Activated naive CD8-positive, alpha-beta T cell treated with anti-CD3 and anti-CD28 coated beads, Interleukin-2, amount 50 U/mL, for 16 hours (primary cell): ENCODE measurements at regions not wholly inside any gene's neighbourhood (a gene's known extent, or its start where the extent isn't known, plus 50 kb on each side); places are given as distances from the start of the nearest gene placed in this dataset.
"Not testable (repeated sequence)": the region's sequence is repeated elsewhere in the genome, so short reads cannot be mapped to it uniquely, and the experiment has no call there.

Experiments
- DNase-seq: peaks from one replicate; pipeline ENCODE4 v3.0.0-alpha.2; 2020; ENCODE audit warnings: low read depth, low spot score

DNA sequence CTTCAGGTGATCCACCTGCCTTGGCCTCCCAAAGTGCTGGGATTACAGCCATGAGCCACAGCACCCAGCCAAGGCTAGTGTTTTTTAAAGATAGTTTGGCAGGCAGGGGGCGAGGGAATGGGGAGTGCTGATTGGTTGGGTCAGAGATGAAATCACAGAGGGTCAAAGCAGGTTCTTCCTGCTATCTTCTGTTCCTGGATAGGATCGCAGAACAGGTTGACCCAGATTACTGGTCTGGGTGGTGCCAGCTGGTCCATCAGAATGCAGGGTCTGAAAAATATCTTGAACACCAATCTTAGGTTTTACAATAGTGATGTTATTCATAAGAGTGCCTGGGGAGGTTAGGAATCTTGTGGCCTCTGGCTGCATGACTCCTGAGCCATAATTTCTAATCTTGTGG lies 272.2 kb downstream of the CD83 start:
- DNase-seq = not testable (repeated sequence)

DNA sequence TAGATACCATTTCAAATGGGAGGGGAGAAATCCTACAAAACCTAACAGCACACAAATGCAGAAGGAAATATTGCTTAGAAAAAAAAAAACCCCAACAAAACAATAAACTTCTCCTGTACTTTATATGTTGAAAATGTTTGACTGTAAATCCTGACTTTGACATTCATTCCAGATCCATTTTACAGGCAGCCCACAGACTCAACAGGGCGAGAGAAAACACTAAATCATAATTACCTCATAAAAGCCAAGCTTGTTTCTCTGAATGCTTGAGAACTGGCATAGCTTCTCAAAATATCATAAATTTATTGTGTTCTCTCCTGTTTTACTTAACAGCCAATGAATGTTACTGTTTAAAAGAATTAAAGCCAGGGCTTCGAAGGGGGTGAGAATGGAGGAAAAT lies 273.2 kb downstream of the CD83 start:
- no peak for DNase-seq

DNA sequence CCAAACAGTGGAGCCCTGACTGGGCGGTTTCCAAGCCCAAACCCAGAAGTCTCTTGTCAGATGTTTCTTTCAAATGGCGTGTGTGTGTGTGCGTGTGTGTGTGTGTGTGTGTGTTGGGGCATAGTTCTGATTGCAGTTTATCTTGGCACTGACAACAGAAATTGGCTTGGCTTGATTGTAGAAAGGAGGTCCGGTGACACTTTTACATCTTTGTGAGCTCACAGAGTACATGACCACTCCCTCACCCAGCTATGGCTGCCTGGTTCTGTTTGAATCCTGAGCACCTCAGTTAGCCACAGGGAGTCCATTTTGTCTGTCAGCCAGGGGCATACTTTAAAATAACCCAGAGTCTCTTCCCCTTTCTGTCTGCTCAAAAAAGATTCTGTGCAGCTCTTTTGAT lies 276.3 kb downstream of the CD83 start:
- DNase-seq = no peak

DNA sequence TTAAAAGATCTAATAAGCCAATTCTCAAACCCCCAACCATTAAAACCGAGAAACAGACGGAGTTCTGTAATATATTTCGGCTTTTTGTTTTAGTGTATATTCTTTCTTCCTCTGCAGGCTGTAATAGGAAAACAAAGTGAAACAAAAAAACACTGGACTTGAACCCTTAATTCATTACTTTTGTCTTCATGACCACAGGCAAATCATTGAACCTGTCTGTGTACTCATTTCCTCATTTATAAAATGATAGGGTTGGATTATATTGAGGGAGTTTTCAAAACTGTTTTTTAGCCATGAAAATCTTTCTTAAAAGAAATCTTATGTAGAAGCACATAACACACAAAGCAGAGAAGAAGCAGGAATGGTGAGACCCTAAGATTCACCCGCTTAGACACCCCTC lies 278.8 kb downstream of the CD83 start:
- no peak for DNase-seq

DNA sequence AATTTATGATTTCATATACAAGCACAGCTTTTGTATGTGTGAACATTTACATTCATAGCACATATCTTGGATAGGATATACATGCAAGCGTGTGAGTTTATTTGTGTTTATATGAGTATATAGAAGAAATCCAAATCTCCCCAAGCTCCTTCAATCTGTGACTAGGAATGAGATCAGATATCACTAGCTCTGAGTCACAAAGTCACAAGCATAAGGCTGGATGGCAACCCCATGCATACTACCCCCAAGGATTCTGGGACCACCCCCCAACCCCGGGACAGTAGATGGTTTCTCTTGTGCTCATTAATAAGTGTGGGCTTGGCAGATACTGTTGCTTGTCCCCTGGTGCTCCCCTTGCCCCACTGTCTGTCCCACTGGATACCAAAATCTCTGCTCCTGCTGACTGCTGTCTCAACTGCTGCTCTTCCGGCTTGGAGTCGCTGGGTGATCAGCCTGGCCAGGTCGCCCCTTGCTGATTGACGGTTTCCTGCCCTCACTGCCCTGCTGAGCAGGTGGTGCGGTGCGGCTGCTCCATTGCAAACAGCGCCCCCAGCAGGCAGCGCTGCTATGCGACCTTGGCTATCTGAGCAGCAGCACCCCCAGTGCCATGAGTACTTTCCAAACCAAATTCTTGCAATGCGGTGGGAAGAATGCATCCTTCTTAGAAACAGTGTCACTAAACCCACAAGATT lies 279.4 kb downstream of the CD83 start:
- DNase-seq = no peak

DNA sequence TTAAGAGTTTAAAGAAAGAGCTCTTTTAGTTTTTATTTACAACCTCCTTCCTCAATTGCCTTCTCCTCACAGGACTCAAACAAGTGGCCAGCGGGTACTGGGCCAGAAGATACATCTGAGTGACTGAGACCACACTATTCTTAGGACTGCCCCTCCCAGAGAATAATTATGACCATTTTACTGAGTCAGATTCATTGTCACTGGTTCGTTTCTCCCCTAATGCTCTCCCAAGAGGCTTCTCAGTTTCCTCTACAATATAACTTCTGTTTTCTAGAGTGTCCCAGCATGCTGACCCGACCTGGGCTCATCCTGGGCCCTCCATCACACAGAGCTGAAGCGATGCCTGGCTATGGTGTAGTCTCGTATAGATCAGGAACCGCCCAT lies 279.9 kb downstream of the CD83 start:
- no peak for DNase-seq

DNA sequence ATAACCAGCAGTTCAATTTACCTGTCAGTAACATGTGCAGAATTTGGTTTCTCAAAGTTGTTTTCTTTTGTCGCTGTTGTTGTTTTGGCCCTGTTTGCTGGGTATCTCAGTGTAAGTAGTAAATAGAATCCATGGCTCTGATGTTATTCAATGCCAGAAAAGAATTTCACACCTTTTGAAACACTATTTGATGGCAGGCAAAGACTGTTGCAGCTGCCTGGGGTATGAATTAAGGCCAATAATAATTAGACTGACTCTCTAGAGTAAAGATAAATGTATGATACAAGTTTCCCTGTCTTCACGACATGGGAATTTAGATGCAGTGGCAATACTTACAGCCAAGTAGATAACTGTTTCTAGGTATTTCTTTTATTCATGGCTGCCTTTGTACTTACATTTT lies 281.4 kb downstream of the CD83 start:
- no peak for DNase-seq

DNA sequence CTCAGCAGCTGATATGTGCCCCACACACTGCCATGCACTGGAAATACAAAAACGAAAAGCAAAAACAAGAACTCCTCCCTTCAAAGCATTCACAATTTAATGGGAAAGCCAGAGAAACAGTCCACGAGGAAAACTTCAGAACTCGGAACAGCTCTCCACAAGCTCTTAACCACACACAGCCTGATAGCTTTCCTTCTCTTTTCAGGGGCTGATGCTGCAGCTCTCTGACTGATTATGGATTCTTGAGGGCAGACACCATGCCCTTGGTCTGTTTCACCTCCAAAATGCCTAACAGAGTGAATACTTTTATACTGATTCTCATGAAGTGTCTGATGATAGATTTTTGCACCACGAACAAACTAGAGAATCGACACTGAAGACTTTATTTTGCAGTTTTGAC lies 282.1 kb downstream of the CD83 start:
- no peak for DNase-seq

DNA sequence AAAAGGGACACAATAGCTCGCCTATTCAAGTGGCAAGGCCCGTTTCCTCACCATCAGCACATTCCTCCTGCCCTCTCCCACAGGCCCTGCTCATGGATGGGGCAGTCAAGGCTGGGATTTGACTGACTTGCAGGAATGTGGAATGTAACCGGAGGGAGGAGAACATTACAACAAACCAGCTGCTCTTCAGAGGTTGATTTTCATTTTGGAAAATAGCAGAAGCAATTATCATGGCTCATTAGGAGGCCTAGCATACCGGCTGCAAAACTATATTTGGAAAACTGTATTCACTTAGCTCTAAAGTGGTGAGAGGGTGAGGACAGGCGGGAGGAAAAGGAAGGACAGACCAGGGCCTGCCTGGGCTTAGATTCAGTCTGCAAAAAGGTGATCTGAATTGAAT lies 283.7 kb downstream of the CD83 start:
- DNase-seq = no peak

DNA sequence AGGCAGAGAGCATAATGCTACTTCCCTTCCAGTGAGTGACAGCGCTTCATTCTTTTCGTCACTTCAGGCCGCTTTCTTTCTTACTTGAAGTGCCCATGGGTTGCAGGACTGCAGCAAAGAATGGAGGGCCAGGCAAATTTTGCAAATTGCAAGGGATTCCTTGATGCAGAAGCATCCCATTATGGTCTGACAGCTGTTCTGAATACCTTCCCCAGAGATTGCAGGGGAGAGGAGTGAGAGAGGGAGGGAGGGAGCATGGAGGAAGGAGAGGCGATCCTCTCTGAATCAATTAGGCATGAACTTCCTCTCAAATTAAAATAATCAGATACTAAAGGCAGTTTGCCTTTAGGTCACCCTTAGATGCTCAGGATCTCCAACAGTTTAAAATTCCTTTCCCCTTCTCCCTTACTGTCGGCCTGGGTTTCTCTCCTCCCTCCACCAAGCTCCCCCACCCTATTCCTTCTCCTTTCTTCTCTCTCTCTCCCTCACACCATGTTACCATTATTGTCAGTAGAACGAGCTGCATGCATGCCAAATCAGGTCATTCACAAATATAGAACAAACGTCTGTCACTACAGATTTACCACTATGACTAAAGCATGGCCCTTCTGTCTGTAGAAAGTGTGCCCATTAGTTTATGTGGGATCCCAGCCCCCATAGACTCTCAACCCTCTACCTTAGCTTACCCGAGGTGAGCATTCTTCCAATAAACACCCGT lies 289.2 kb downstream of the CD83 start:
- no peak for DNase-seq

DNA sequence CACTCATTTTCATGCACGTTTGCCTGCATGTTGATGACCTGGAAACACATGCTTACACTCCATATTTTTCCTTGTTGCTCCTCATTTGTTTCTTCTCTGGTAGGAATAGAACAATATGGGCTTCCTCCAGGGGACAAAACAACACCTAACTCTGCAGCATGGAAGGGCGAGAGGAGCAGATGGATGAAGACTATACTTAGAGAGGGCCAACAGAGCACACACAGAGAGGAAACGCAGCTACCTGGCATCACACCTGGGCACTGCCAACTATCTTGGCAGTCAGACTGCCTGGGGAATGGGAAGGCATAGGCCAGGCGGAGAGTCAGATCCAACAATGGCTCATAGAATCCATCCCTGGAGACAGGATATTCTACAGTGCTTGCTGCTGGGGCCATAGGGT lies 290.9 kb downstream of the CD83 start:
- no peak for DNase-seq

DNA sequence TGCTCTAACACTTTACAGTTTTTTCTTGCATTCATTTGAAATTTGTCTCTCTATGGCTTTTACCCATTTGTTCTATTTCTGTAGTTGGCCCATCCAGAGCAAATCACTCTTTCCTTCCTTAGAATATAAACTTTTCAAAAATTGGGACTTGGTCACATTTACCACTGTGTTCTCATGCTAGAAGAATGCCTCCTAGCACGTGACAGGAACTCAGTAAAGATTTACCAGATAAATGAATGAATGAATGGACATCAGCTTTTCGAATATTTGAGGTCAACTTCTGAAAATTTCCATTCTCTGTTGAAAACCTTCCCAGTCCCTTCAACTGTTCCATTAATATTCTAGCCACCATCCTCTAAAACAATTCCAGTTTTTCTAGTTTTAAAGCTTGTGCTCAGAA lies 294.5 kb downstream of the CD83 start:
- no peak for DNase-seq

DNA sequence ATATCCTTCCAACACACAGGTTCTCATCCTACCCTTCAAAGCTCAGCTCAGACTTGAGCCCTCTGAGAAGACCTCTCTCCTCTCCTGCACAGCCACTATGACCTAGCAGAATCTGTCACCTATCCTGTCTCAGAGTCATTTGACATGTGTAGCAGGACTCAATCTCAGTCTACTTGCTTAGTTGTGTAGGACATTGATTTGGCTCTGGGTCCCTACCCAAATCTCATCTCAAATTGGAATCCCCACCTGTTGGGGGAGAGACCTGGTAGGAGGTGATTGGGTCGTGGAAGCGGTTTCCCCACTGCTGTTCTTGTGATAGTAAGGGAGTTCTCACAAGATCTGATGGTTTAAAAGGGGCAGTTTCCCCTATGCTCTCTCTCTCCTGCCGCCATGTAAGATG lies 297.9 kb downstream of the CD83 start:
- no peak for DNase-seq

DNA sequence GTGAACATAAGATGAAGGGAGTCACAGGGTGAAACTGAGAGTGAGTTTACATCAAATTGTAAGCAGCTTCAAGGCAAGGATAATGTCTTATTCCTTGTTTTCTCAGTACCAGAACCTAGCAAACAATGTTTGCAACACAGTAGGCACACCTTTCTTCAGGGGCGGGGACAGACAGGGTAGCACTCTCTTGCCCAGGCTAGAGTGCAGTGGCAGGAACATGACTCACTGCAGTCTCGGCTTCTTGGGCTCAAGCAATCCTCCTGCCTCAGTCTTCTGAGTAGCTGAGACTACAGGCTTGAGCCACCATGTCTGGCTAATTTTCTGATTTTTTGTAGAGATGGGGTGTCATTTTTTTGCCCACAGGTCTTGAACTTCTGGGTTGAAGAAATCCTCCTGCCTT lies 299.8 kb downstream of the CD83 start:
- no peak for DNase-seq

DNA sequence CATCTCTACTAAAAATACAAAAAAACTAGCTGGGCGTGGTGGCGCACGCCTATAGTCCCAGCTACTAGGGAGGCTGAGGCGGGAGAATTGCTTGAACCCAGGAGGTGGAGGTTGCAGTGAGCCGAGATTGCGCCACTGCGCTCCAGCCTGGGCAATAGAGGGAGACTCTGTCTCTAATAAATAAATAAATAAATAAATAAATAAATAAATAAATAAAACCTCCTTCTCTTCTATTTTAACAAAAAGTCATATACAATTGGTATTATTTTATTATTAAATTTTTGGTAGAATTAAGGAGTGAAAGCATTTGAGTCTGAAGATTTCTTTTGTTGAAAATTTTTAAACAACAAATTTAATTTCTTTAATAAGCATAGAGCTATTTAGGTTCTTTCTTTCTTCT lies 301.7 kb downstream of the CD83 start:
- DNase-seq = not testable (repeated sequence)

DNA sequence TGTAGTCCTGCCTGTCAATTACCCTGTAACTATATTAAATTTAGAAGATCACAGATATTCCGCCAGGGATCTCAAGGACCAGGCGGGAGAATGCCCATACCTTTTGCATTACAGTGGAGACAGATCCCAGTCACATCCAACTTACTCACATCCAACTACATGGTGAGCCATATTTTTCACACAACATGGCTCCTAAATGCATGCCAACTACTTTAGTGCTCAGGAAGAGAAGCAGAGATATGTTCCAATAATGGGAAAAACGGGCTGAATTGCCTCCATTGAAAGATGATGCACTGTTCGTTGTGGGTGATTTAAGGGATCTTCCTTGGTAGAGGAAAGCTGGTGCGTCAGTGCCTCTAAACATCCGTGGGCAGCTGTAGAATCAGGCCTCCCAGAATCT lies 304.5 kb downstream of the CD83 start:
- no peak for DNase-seq

DNA sequence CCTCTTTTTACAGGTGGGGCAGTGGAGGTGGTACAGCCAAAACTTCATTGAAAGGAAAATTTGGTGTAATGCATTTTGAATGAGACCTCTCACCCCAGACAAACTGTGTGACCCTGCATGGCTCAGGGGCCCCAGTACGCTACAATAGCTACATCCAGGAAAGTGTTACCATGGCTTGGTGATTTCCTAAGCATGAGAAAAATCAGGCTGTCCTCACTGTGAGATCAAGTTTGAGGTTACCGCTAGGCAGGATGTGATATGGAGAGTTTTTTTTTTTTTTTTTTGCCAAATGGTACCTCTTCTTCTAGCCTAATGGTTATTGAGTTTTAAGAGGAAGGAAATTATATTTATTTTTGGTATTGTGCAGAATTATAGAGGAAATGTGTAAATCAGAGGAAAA lies 305.3 kb downstream of the CD83 start:
- no peak for DNase-seq

DNA sequence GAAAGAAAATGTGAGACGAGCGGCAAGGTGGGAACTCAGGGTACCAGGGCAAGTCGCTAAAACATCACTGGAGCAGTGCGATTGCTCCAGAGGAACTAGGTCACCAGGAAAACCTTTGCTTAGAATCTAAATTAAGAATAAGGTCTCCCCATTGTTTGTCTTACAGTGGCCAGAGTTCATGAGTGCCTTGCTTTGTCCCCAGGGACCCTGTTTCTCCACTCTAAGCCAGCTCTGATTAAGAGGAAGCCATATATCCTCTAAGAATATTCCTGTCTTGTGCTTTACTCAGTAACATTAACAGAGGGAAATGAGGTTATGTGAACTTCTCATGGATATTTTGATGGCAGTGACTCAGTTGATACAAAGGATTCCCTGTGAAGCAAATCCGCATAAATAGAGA lies 305.8 kb downstream of the CD83 start:
- DNase-seq = no peak

DNA sequence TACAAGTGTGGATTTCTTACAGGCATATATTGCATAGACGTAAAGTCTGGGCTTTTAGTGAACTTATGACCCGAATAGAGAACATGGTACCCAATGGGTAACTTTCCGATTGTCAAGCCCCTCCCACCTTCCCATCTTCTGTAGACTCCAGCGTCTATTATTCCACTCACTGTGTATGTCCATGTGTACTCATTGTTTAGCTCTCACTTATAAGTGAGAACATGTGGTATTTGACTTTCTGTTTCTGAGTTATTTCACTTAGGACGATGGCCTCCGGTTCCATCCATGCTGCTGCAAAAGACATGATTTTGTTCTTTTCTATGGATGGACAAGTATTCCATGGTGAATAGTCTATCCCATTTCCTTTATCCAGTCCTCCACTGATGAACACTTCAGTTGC lies 306.4 kb downstream of the CD83 start:
- no peak for DNase-seq

DNA sequence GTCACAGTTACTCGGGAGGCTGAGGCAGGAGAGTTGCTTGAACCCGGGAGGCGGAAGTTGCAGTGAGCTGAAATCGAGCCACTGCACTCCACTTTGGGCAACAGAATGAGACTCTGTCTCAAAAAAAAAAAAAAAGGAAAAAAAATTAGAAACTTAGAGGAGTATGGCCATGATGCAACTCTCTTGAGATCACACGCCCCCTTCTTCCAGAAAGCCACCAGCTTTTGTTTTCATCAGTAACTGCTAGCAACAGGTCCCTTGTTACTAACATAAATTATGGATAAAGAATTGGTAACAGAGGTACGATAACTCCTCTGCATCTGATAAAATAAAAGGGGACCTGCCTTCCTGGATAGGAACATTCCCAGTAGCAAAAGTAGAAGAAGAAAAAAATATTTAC lies 308.2 kb downstream of the CD83 start:
- no peak for DNase-seq

DNA sequence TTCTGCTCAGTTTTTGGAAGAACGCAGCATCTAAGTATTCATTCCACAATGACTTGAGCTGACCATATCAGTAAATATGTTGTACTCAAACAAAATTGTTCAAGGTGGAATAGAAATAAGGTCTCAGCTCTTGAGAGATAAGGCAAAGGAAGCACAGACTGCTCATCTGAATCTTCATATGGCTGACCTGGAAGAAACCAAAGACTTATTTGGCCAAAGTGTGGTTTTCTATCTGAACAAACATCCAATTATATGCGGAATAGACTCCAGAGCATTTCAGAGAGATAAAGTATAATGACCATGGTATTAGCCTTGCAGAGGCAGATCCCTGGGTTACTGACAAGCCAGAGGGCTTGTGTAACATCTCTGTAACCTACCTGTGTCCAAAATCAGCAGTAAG lies 308.7 kb downstream of the CD83 start:
- DNase-seq = no peak

DNA sequence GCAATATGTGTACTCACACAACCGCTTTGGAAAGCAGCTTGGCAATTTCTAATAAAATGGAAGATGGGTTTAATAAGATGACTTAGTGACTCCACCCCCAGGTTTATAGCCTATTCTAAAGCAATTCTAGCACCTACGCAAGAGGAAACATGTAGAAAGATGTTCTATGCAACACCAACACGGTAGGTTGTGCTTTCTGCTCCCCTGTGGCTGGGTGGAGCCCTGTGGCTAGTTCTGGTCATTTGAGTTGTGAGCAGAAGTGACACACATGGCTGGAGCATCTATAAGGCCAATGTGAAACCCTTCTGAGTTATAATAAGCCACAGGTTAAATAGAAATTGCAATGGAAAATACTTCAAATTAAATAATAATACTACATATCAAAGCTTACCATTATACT lies 310.7 kb downstream of the CD83 start:
- DNase-seq = no peak

DNA sequence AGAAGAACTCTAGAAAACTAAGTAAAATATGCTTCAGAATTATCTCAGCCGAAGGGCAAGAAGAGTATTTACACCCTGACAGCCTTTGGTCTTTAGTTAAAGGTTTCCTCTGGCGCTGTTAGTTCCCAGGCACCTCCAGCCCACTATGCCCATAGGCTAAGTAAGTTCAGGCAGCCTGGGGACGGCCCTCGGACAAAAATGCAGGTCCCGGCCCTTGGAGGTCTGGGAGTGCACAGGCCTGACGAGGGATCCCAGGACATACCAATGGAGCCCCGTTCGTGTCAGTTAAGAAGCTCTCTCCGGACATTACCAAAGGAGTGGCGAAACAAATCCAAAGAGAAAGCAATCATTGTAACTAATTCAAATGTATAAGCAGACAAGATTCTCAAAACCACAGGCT lies 311.8 kb downstream of the CD83 start:
- no peak for DNase-seq

DNA sequence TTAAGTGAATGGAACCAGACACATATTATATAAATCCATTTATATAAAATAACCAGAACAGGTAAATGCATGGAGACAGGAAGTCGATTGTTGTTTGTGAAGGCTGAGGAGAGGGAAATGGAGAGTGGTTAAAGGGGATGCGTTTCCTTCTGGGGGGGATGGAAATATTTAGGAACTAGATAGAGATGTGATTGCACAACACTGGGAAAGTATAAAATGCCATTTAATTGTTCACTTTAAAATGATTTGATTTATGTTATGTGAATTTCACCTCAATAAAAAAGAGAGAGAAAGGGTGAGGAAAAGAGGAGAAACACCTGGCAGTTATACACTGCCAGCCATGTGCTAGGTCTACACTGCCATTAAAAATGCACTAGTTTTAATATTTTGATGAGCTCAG lies 312.6 kb downstream of the CD83 start:
- no peak for DNase-seq
